ENCODE measurements at regions not wholly inside any gene's neighbourhood (a gene's known extent, or its start where the extent isn't known, plus 50 kb on each side); places are given as distances from the start of the nearest gene placed in this dataset.

DNA sequence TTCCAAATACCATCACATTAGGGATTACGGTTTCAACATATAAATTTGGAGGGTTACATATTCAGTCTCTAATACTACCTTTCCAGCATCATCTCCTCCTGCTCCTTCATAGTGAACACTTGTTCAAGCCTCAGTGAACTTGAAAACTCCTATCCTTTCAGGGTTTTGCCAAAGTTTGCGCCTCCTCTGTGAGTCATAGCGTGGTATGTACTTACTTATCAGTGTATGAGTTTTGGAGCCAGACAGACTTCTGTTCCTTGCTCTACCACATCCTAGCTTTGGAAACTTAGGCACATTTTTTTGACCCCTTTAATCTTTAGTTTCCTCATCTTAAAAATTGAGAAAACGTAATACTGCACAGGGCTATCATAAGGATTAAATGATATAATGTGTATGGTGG, 160.1 kb upstream of the ZC3H12C start:
- Mint-ChIP-seq H3K9me3 (no peaks in the 10 kb centered on the region), H3K27me3 (ENCODE audit: low read depth) (no peaks in the 10 kb centered on the region), H3K36me3 (ENCODE audit: insufficient read depth) (no peaks in the 10 kb centered on the region), H3K4me1 (ENCODE audit: low read depth) (no peaks in the 10 kb centered on the region), H3K4me3 (no peak overlapping the region)
- DNase-seq (no peak), ATAC-seq (no peak)

DNA sequence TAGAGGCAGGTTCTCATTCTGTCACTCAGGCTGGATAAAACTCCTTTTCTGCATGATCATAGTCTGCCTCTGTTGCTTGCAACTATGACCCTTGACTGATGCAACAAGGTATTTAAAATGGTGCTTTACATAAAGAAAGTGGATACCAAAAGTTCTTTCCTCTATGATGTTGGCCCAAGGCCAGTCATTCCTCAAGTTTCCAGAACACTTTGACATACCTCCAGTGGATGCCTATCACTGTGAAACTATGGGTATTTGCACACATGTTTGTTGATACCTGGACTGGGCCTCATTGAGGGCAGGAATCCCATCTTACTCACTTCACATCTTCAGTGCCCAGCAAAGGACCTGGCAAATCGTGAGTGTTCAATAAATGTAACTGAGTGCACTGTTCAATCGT, 159.0 kb upstream of the ZC3H12C start:
- Mint-ChIP-seq H3K9me3 (no peaks in the 10 kb centered on the region), H3K4me3 (no peak overlapping the region), H3K36me3 (ENCODE audit: insufficient read depth) (no peaks in the 10 kb centered on the region), H3K27me3 (ENCODE audit: low read depth) (no peaks in the 10 kb centered on the region), H3K4me1 (ENCODE audit: low read depth) (no peaks in the 10 kb centered on the region)
- ATAC-seq = no peak
- no peak for DNase-seq

DNA sequence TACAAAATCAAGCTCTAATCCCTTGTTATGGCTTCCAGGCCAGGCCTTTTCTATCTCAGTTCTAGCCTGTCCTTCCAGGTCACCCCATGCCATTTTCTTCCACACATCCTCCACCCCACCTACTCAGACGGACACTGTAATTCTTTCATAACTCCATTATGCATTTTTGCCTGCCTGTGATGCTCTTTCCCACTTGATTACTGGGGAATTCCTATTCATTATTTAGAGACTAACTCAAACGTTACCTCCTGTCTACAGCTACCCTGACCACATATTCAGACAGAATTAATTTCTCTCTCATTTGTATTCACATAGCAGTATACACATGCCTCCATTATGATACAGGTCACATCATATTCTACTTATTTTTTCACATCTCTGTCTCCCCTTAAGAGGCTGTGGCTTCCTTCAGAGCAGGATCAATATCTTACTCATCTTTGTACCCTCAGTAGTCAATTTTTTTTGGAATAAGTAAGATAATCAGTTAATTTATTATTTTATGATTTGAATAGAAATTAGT, 156.5 kb upstream of the ZC3H12C start:
- no peak for DNase-seq
- Mint-ChIP-seq H3K9me3 (no peaks in the 10 kb centered on the region), H3K27me3 (ENCODE audit: low read depth) (peaks cover 8% of the 10 kb centered on the region), H3K36me3 (ENCODE audit: insufficient read depth) (no peaks in the 10 kb centered on the region), H3K4me3 (no peak overlapping the region), H3K4me1 (ENCODE audit: low read depth) (no peaks in the 10 kb centered on the region)
- no peak for ATAC-seq

DNA sequence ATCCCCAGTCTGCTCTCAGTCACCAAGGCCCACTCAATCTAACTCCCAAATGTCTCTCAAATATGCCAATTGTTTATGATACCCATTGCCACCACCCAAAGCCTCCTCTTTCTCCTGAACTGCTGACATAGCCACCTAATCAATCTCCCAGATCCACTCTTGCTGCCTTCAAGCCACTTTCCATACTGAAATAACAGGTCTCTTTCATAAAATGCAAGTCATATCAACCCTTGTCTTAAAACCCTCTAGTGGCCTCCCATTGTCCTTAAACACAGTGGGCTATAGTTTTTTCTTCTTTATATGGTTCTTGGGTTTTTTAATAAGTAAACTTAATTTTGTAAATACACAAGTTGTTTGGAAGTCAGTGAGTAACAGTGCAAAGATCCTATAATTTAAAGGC, 155.2 kb upstream of the ZC3H12C start:
- Mint-ChIP-seq H3K9me3 (no peaks in the 10 kb centered on the region), H3K4me3 (no peak overlapping the region)

DNA sequence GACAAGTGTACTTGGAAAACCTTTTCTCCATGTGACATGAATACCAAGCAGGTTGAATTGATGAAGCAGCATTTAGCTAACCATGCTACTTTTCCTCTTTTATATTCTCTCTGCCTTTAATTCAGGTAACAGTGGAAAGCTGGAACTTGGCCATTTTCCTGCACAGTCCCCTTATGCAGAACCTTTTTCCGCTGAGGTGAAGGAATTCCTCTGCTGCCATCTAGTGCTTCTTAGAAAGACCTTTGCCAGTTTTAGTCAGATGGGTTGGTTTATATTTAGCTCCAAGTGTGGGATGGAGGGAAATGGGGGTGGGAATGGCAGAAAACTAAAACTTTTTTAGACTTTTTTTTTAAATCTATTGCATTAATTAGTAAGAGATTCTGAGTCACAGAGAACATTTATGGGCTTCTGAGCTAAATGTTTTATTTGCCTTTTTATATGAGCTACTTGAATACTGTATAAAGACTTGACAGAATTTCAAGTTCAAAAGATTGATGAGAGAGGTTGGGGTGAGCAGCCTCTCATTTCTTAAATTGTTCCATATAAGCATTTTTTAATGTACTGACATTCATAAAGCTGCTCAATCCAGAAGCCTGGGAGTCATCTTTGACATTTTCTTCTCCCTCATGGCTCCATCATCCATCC, 153.9 kb upstream of the ZC3H12C start:
- H3K4me3 Mint-ChIP-seq = no peak overlapping the region
- H3K4me1 Mint-ChIP-seq (ENCODE audit: low read depth) = no peaks in the 10 kb centered on the region
- H3K36me3 Mint-ChIP-seq (ENCODE audit: insufficient read depth) = no peaks in the 10 kb centered on the region
- no peak for ATAC-seq
- no peaks in the 10 kb centered on the region for H3K9me3 Mint-ChIP-seq
- H3K27me3 Mint-ChIP-seq (ENCODE audit: low read depth) = peaks cover 11% of the 10 kb centered on the region
- DNase-seq = no peak

More for the DNA sequence above, 155.2 kb upstream of the ZC3H12C start:
- no peaks in the 10 kb centered on the region for H3K4me1 Mint-ChIP-seq (ENCODE audit: low read depth)
- H3K27me3 Mint-ChIP-seq (ENCODE audit: low read depth) = peaks cover 8% of the 10 kb centered on the region
- H3K36me3 Mint-ChIP-seq (ENCODE audit: insufficient read depth) = no peaks in the 10 kb centered on the region
- ATAC-seq = no peak
- DNase-seq = no peak

DNA sequence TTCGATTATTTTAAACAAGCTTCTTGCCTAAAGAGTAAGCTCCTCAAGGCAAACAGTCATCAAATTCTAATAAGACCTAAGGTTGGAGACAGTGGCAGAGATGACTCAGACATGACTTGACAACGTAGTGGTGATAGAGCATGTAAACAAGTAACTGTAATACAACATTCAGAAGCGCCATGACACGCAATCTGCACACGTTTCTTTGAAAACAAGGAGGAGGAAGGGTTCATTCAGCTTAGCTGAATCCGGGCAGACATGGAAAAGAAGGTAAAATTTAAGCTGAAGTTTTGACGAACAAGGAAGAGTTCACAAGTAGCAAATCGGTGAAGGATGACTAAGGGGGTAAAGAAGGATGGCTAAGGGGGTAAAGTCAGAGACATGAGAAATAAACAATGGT, 152.4 kb upstream of the ZC3H12C start:
- H3K4me1 Mint-ChIP-seq (ENCODE audit: low read depth) = peaks cover under 1% of the 10 kb centered on the region
- H3K27me3 Mint-ChIP-seq (ENCODE audit: low read depth) = peaks cover 17% of the 10 kb centered on the region
- no peak for ATAC-seq
- H3K9me3 Mint-ChIP-seq = no peaks in the 10 kb centered on the region
- H3K4me3 Mint-ChIP-seq = no peak overlapping the region
- no peak for DNase-seq
- no peaks in the 10 kb centered on the region for H3K36me3 Mint-ChIP-seq (ENCODE audit: insufficient read depth)

DNA sequence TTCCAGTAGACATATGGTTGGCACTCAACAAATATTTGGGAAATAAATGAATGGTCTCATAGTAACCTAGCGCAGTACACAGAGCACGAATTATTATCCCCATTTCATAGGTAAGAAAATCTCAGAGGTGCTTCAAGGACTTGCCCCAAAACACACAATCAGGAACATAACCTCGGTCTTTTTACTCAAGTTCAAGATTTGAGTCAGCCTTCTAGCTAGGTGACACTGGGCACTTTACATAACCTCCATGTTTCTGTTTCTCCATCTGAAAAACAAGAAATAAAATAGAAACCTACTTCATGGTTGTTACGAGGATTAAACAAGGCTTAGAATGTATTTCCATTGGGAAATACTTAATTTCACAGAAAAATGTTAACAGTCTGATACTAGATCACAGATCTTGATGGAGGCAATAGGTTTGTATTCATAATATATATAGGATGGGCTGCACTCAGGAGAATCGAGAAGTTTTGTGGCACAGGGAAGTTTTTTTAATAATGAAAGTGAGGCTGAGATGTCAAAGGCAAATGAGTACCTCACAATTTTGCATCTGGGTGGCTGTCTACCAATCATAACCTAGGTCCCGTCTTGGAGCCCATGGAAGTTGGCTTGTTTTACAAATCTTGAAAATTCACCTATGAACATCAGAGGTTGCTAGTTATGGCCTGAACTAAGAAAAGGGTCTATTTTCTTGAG, 147.4 kb upstream of the ZC3H12C start:
- Mint-ChIP-seq H3K27me3 (ENCODE audit: low read depth) (peaks cover 17% of the 10 kb centered on the region), H3K4me1 (ENCODE audit: low read depth) (peaks cover 12% of the 10 kb centered on the region), H3K4me3 (no peak overlapping the region), H3K9me3 (no peaks in the 10 kb centered on the region), H3K36me3 (ENCODE audit: insufficient read depth) (no peaks in the 10 kb centered on the region)
- ATAC-seq = peak; percentile 18 to 41
- DNase-seq = no peak

DNA sequence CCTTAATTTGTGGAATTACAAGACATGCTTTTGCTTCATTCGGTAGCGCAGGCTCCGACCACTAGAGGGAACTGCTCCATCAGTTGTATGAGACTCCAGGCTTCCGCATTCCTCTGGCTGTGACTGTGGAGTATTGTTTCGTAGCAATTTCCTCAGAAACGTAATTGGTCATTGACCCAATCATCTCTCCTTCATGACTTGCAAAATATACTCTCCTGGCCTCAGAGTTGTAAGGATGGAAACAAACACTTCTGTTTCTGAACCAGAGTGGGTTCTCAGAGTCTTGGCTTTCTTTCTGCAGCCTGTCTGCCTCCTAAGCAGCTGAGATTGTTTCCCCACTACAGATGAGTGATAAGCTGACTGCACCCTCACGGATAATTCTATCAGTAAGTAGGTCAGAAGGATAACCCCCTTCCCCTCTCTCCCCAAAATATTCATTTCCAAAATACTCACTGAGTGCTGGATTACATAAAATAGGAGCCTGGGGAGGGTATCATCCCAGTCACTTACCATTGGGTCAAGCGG, 146.8 kb upstream of the ZC3H12C start:
- DNase-seq (peak; percentile 18), ATAC-seq (peak; percentile 82 to 87)
- Mint-ChIP-seq H3K9me3 (no peaks in the 10 kb centered on the region), H3K27me3 (ENCODE audit: low read depth) (peaks cover 16% of the 10 kb centered on the region), H3K36me3 (ENCODE audit: insufficient read depth) (no peaks in the 10 kb centered on the region), H3K4me3 (peak overlapping the region; percentile 40), H3K4me1 (ENCODE audit: low read depth) (peaks cover 12% of the 10 kb centered on the region)

DNA sequence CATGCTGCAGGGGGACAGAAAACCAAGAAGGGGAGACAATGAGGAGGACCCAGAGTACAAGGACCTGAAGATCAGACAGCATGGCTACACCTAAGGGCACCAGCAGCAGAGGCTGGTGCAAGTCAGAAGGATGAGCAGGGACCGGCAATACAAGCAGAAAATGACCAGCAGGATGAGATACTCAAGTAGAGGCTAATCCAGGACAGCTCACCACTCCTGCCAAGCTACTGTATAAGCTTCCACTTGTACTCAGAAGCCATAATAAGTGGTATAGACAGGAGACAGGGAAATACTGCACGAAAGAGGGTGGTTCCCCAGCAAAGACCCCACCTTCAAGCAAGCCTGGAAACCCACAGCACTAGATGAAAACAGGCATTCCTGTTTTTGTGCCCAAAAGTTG, 138.7 kb upstream of the ZC3H12C start:
- H3K4me3 Mint-ChIP-seq = no peak overlapping the region
- H3K9me3 Mint-ChIP-seq = no peaks in the 10 kb centered on the region
- H3K27me3 Mint-ChIP-seq (ENCODE audit: low read depth) = peaks cover 3% of the 10 kb centered on the region
- DNase-seq (no peak), ATAC-seq (no peak)
- H3K4me1 Mint-ChIP-seq (ENCODE audit: low read depth) = peaks cover 3% of the 10 kb centered on the region
- no peaks in the 10 kb centered on the region for H3K36me3 Mint-ChIP-seq (ENCODE audit: insufficient read depth)

DNA sequence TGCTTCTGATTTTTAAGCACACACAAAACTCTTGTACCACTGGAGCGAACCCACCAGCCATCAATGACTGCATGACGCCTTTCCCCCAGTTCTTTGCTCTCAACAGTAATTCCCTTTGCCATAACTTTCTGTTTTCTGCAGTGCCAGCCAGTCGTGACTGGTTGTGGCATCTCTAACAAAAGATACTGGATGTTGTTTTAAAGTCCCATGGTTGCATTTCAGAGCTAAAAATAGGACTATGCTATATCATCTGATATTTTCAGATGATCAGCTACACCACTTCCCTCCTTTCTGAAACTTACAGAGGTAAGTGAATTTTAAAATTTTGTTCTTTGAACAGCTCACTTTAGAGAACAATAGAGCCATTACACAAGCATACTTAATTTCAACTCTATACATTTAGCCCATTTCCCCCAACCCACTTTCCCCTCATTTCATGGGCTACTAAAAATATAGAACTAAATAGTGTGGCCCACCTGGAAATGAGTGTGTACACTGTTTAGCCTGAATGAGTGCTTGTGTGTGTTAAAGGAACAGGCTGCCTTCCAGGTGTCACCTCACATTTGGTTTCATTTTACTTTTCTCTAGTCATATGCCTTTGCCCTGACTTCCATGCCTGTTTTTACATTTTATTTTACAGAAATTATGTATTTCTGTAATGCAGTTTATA, 136.9 kb upstream of the ZC3H12C start:
- ATAC-seq (no peak), DNase-seq (no peak)
- peaks cover 3% of the 10 kb centered on the region for H3K4me1 Mint-ChIP-seq (ENCODE audit: low read depth)
- no peak overlapping the region for H3K4me3 Mint-ChIP-seq
- H3K27me3 Mint-ChIP-seq (ENCODE audit: low read depth) = peaks cover 3% of the 10 kb centered on the region
- H3K36me3 Mint-ChIP-seq (ENCODE audit: insufficient read depth) = no peaks in the 10 kb centered on the region
- no peaks in the 10 kb centered on the region for H3K9me3 Mint-ChIP-seq

DNA sequence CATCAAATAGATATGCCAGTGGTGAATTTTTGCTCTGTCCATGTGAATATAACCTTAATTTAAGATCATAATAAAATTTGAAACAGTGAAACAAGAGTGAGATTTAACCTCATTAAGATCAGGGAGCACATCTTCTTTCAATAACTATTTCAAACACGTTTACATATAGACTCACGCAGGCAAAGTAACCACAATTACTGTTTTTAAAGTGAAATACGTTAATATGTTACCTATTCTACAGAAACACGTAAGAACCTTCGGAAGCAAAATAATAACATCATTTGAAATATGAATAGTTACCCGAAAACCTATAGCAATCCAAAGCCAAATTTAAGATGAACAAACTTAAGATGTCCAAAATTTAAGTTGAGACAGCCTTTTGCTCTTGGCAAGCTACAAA, 136.2 kb upstream of the ZC3H12C start:
- ATAC-seq = no peak
- DNase-seq = no peak
- Mint-ChIP-seq H3K36me3 (ENCODE audit: insufficient read depth) (no peaks in the 10 kb centered on the region), H3K4me3 (no peak overlapping the region), H3K9me3 (no peaks in the 10 kb centered on the region), H3K4me1 (ENCODE audit: low read depth) (peaks cover 3% of the 10 kb centered on the region), H3K27me3 (ENCODE audit: low read depth) (peaks cover 3% of the 10 kb centered on the region)

DNA sequence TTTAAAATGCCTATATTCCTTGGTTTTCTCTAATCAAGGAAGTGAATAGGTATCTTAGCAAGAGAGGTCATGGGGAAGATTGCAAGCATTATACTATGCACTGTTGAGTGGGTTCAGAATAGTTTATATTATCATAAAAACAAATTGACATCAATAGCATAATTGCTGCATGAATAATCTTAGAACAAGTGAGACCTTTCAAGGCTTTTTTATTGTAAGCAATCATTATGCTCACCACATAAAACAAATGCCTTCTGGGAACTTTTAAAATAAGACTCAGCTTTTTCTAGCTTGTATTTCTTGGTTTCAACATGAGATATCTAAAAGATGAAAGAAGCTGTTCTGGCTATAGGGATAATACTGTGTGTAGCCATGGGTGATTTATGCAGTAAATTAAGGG, 135.6 kb upstream of the ZC3H12C start:
- H3K4me1 Mint-ChIP-seq (ENCODE audit: low read depth) = peaks cover 3% of the 10 kb centered on the region
- DNase-seq = no peak
- H3K36me3 Mint-ChIP-seq (ENCODE audit: insufficient read depth) = no peaks in the 10 kb centered on the region
- no peak for ATAC-seq
- no peak overlapping the region for H3K4me3 Mint-ChIP-seq
- no peaks in the 10 kb centered on the region for H3K9me3 Mint-ChIP-seq
- H3K27me3 Mint-ChIP-seq (ENCODE audit: low read depth) = peaks cover 3% of the 10 kb centered on the region

DNA sequence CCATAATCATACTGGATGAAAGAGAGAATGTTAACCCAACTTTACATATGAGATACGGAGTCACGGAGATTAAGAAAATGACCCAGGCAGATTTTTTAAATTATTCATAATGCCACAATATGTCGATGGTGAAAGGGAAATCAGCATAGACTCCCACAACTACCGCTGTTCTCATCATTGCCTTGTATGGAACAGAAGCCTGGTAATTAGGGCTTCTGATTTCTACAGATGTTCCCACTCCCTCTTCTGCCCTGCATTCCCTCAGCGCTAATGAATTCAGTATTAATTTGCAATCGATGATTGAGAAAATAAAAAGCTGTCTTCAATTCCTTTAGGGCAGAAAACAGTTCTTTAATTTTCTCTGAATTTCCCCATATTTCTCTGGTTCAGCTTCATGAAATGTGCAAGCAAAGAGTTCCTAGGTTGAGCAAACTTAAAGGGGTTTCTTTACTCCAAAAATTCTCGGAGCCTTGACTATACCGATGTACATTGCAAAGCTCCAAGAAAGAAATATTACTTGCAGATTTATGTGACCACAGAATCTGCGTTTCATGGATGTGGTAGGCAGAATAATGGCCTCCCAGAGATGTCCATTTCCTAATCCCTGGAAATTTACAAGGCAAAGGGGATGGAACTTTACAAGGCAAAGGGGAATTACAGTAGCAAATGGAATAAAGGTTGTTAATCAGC, 134.9 kb upstream of the ZC3H12C start:
- H3K9me3 Mint-ChIP-seq = no peaks in the 10 kb centered on the region
- no peaks in the 10 kb centered on the region for H3K36me3 Mint-ChIP-seq (ENCODE audit: insufficient read depth)
- peaks cover 3% of the 10 kb centered on the region for H3K4me1 Mint-ChIP-seq (ENCODE audit: low read depth)
- ATAC-seq (no peak), DNase-seq (no peak)
- H3K27me3 Mint-ChIP-seq (ENCODE audit: low read depth) = peaks cover 3% of the 10 kb centered on the region
- H3K4me3 Mint-ChIP-seq = no peak overlapping the region

DNA sequence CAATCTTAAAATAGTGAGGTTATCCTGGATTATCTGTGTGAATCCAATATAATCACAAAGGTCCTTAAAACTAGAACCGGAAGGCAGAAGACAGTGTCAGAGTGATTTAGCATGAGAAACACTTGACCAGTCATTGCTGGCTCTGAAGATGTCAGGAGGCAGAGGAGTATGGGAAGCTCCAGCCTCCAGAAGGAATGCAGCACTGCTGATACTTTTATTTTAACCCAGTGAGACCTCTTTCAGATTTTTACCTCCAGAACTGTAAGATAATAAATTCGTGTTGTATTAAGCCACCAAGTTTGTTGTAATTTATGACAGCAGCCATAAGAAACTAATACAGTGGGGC, 134.4 kb upstream of the ZC3H12C start:
- Mint-ChIP-seq H3K4me3 (no peak overlapping the region), H3K9me3 (no peaks in the 10 kb centered on the region), H3K27me3 (ENCODE audit: low read depth) (peaks cover 3% of the 10 kb centered on the region), H3K4me1 (ENCODE audit: low read depth) (peaks cover 3% of the 10 kb centered on the region), H3K36me3 (ENCODE audit: insufficient read depth) (no peaks in the 10 kb centered on the region)
- DNase-seq (no peak), ATAC-seq (no peak)
